ENCODE measurements at regions not wholly inside any gene's neighbourhood (a gene's known extent, or its start where the extent isn't known, plus 50 kb on each side); places are given as distances from the start of the nearest gene placed in this dataset.

DNA sequence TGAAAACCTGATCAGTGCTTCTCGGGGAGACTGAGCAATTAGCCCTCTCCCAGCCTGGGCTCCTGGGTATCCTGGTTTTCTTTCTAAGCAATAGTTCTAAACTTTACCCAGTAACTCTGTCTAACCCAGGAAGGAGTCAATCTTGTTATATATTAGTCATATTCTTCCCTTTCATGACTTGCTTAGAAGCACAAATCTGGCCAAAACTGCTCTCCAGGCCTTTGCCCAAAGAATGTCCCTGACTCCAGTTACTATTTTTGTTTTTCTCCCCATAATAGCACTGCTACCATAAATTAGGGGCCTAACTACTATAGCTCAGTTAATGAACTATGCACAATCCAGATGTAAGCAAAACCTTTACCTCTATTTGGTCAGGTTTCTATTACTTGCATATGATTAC, 355.8 kb upstream of the HTR2A start:
- no peak for DNase-seq (ENCODE audit: low read depth in 2 of 2)

DNA sequence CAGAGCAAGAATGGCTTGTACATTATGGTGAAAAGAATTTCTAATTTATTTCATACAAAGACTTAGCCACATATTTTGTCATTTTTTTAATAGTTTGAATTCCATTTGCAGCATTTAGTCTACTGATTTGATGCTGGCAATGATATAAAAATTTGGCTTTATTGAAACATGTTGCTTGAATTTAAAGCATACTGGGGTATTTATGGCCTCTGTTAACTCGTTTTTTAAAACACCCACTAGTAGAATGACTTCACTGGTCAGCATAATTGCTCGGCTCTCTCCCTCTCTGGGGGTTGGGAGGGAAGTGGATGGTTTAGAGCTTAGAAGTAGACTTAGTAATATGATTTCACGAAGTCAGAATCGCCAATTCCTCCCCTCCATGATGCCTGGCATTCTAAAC, 354.9 kb upstream of the HTR2A start:
- DNase-seq (ENCODE audit: low read depth in 2 of 2) = no peak

DNA sequence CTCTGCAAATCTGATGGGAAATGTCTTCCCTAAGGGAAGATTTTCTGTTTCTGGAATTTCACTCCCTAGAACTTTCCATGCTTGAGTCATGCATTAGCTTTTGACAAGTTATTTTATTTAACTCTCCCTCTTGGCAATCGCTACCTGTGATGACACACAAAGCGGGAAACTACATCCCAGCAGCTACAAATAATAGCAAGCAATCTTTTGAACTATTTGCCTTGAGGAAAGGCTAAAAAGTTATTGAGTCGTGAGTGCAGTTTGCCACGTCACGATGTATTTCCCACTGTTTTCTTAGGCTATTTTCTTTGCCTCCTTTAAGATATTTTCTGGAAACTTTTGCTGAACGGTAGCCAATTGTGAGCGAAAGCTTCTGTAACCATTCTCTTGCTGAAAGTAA, 353.3 kb upstream of the HTR2A start:
- no peak for DNase-seq (ENCODE audit: low read depth in 2 of 2)

DNA sequence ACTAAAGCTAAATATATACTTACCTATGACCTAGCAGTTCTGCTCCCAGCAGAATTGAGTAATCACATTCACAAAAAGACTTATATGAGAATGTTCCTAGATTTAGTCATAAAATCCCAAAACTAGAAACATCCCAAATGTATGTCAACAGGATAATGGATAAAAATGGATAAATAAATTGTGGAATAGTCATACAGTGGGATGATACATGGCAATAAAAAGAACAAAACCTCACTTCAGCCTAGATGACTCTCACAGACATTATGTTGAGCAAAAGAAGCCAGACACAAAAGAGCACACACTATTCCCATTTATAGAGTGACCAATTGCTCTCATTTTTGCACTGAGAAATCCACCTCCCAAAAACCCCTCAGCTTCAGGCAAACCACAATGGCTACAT, 352.4 kb upstream of the HTR2A start:
- no peak for DNase-seq (ENCODE audit: low read depth in 2 of 2)

DNA sequence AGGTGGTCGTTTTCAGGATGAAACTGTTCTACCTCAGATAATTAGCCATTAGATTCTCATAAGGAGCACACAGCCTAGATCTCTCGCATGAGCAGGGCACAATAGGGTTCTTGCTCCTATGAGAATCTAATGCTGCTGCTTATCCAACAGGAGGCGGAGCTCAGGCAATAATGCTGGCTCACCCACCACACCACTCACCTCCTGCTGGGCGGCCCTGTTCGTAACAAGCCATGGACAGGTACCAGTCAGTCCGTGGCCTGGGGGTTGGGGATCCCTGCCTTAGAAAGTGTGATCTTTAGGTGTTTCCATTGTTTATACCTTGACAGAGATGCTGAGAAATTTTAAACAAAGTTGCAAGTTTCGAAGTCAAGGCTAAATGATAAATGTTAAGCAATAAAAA, 344.6 kb upstream of the HTR2A start:
- no peak for DNase-seq (ENCODE audit: low read depth in 2 of 2)

DNA sequence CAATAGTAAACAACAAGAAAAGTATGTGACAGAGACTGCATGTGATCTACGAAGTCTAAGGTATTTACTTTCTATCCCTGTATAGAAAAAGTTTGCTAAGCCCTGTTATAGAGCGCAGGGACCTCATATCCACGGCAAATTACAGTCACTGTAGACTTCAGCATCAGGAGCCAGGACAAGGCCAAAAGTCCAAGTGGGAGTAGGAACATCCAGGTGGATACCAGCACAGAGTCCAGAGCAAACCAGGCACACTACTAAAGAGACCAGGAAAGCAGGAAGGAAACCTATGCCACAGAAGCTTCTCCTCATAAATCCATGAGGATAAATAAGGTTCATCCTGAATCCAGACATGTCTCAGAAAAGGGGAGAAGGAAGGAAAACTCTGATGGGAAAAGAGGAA, 342.2 kb upstream of the HTR2A start:
- no peak for DNase-seq (ENCODE audit: low read depth in 2 of 2)

DNA sequence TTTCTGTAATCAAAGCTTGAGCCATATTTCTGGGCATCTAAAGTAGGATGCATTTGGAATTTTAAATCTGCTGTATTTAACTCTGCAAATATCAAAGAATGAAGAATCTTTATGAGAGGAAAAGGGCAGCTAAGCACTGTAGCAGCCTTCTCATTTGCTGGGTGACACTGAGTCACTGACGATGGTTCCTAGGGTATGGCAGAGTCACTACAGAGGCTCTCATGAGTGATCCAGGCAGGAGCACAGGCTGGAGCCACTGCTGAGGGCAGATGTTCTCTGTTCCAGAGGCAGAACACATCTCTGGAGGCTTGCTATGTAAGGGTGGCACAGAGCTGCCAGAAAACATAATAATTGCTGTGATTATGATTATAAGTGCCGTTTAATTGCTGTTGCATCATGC, 340.7 kb upstream of the HTR2A start:
- DNase-seq (ENCODE audit: low read depth in 2 of 2) = no peak

DNA sequence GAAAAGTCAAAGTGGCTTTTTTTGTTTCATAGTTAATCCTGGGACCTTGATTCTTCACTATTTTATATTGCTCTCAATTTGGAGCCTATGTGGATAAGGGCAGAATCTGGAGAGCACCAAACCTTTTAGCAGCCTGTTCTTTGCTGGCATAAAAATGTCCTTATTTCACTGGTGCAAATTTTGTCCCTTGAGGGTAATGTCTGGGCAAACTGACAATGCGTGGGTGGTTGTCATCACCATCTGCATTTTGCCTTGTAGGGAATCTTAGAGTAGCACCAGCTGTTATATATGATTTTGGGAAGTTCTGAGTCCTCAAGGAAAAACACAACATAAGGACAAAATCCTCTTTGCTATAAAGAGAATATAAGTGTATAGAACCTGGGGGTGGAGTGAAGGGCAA, 336.9 kb upstream of the HTR2A start:
- DNase-seq (ENCODE audit: low read depth in 2 of 2) = no peak

DNA sequence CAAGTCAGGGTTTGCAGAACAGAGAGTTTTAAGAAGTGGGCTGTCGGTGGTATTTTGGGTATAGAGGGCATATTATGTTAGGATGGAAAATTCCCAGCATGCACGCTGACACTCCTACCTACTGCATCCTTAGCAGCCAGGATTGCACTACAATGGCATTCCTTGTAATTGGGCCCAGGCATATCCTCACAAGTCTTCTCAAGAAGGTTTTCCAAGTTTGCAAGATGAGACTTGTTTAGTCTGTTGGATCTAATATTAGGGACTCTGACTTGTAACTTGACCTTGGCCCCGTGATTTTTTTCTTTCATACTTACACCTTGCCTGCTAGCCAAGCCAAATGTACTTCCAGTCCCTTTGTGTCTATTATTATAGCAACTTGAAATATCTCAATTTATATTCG, 335.7 kb upstream of the HTR2A start:
- no peak for DNase-seq (ENCODE audit: low read depth in 2 of 2)

DNA sequence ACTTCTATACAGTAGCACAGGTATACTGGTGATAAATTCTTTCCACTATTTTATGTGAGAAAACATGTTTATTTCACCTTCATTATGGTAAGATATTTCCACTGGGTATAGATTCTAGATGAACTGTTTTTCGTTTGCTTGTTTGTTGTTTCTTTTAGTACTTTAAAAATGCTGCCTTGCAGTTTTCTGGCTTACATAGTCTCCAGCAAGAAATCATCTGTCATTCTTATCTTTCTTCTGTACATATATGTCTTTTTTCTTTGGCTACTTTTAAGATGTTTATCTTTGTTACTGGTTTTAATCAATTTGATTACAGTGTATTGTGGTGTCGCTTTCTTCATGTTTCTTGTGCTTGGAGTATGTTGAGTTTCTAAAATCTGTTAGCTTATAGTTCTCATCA, 333.3 kb upstream of the HTR2A start:
- DNase-seq (ENCODE audit: low read depth in 2 of 2) = no peak

DNA sequence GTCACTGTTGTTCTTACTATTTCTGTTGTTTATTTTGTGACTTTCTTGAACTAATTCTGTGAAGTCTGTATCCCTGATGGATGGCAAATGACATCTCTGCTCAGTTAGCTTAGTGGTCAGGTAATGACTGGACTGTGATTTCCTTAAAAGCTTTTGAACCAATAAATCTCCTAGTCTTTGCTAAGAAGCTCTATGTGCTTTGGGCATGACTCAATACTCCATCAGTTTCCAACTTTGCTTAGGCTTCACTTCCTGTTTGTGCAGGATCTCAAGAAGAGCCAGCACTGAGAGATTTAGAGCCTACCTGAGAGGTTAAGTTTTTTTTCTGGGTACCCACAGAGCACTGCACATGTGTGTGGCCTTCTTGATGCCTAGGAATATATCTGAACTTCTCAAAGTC, 329.7 kb upstream of the HTR2A start:
- DNase-seq (ENCODE audit: low read depth in 2 of 2) = no peak

DNA sequence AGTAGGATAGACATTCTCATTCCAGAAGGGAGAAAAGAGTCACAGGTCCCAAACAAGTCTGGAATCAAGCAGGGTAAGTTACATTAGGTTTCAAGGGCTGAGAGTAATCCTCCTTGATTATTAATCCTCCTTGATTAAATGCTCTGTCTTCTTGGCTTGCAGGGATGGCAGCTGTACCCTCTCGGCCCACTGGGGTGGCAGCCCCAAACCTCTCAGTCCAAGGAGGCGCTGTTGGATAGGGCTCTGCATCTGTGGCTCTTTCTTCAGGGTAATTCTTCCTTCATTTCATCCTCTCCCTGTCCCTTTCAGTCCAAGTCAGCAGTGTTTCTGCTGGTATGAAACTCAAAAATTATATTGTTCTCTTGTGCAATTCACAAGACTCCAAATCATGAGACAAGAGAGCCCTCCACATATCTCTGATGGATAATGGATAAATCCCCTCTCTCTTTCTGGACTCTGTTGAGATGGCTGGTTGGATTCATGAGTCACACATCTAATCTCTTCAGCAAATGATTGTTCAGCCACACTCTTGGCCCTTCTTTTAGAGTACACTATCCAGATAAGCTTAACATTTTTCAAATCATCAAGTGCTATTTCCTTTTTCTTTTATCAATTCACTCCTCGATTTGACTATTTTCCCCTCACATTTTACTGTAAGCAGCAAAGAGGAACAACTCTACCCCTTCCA, 323.7 kb upstream of the HTR2A start:
- DNase-seq (ENCODE audit: low read depth in 2 of 2) = no peak

DNA sequence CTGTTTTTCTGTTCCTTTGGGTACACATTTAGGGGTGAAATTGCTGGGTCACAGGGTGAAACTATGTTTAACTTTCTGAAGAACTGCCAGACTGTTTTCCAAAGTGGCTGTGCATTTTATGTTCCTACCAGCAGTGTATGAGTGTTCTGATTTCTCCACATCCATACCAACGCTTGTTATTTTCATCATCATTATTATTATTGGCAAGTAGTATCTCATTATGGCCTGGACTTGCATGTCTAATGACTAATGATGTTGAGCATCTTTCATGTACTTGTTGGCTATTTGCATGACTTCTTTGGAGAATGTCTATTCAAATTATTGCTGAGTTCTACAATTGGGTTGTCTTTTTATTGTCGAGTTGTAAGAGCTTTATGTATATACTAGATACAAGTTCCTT, 321.8 kb upstream of the HTR2A start:
- no peak for DNase-seq (ENCODE audit: low read depth in 2 of 2)

DNA sequence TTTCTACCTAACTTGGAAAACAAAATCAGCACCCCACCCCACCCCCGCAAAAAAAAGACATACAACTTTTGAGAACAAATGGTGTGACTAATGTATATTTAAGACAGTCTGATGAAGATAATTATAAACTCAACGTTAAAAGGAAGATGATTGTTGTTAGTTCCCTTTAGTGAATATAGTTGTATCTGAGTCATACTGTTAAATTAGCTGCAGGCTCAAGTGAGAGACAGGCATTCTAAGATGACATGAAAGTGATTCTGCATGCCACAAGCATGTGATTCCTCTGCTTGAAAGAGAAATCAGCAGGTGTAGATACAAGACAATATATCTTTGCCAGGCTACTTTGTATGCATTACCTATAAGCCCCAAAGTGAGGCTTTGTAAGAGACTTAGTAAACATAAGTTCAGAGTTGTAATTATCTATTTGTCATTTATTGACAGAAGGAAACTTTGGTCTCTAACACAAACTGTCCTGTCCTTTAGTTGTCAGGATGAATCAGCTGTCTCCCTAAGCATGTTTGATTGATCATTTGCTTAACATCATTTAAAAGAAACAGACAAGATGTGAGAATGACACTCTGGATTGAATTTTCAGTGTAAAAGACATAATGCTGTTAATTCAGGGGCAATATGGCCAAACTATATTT, 319.4 kb upstream of the HTR2A start:
- no peak for DNase-seq (ENCODE audit: low read depth in 2 of 2)

DNA sequence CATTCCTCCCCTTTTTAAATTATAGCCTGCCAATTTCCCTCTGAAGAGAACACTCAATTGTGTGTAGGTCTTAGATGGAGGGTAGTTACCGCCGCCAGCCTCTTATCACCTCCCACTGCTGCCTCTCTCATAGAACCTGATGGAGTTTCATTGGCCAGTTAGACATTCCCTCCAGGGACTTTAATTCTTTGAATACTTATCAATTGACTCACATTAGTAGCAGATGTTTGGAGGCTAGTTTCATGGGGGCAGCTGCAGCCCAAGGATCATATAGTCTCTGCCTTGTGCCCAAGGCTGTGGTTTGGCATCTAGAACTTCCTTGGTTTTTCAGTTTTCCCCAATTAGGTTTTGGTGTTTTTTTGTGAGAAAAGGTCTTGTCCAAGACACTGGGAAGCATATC, 318.9 kb upstream of the HTR2A start:
- no peak for DNase-seq (ENCODE audit: low read depth in 2 of 2)

DNA sequence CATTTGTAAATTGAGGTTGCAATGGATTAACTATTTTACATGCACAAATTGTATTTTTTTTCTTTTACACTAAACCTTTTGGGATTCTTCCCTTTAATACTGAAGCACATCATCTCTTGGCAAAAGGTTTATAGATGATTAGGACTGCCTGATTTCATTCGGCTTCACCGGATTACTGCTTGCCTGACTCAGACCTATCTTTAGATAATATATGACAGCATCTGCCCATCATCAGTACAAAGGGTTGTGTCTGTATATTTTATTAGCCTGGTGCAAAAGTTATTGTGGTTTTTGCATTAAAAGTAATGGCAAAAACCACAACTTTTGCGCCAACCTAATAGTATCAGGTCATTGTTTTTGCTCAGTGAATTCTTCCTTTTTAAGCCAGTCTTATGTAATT, 316.2 kb upstream of the HTR2A start:
- no peak for DNase-seq (ENCODE audit: low read depth in 2 of 2)

DNA sequence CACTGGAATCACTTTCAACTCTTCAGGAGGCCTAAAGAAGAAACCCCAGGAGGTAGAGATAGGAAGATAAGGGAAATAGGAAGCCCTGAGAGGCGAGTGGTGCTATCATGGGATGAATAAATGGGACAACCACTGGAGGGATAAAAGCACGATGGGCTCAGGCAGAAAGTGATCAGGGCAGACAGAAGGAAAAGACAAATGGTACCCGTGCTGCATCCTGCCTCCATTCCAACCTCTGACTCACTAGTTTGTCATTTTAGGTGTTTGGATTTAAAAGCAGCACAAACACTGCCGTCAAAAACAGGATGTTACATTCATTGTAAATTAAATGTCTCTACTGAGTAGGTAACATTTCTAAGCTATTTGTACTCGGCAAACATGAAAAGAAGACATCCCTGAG, 314.3 kb upstream of the HTR2A start:
- DNase-seq (ENCODE audit: low read depth in 2 of 2) = no peak

DNA sequence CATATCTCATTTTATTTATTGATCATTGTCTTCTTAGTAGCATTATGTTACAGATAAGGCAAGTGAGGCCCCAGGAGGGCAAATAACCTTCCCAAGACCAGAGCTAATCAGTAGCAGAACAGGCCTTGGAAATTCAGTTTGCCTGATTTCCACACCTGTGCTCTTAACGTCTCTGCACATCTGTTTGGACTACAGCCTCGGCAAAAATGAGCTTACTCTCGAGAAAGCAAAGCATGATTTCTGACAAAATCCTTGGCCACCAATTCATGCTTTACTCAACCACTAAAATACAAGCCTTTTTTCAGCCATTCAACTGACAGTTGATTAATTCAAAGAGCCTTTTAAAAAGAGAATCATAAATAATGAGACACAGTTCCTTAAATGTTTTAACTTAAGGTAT, 309.3 kb upstream of the HTR2A start:
- no peak for DNase-seq (ENCODE audit: low read depth in 2 of 2)

DNA sequence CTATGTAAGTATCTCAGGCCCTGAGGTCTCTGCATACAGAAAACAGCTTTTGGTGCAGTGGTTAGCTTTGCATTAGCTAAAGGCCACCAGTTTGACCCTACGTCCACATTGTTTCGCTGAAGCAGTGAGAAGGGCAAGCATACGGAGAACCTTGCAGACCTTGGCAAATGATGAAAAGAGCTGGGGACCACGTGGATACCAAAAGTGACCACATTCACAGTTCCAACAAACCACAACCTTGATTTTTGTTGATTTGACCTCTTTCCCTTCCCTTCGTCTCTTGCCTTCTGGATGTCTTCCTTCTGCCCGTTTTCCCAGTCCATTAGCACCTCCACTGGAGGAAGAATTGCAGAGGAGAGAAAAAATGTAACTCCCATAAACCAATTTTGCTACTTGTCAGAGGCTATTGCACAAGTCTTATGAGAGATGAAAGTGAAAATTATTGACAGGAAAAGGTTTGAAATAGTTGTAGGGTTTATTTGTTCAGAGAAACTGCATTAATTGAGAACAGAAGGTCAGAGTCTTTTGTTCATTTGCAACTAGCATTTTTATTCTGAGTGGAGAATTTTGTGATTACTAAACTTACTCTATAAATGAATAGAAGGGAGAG, 293.9 kb upstream of the HTR2A start:
- DNase-seq (ENCODE audit: low read depth in 2 of 2) = no peak

DNA sequence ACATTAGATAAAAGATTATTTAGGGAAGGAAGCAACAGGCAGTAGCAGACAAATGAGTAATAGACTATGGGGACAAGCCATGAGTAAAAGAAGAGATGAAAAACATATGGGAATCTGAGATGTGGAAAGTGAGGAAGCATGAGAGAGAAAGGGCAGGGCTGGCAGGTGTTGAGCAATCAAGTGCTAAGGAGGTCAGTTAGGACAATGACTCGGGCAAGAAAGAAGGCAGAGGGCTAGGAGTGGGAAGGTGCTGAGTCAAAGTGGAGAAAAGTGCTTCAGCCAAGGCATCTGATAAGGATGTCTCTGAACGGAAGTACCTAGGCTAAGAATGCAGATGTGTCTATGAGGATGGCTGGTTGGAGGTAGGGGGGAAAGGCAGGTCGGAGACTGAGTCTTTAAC, 291.9 kb upstream of the HTR2A start:
- no peak for DNase-seq (ENCODE audit: low read depth in 2 of 2)

DNA sequence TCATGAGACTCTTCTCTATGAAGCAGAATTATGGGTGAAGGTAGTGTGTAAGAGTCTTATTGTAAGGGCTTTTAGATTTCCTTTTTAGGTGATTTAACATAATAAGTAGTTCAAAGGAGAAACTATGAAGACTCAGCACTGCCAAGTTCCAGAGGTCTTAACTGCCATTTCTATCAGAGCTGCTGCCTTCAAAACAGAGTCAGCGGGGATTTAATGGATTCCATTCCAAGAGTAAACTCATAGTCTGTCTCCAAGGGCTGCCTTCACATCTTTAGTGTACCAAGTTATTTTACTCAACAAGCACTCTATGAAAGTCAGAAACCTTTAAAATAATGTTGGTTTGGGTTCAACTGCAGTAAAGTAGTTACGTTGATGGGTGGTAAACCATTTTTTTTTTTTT, 289.6 kb upstream of the HTR2A start:
- DNase-seq (ENCODE audit: low read depth in 2 of 2) = no peak

DNA sequence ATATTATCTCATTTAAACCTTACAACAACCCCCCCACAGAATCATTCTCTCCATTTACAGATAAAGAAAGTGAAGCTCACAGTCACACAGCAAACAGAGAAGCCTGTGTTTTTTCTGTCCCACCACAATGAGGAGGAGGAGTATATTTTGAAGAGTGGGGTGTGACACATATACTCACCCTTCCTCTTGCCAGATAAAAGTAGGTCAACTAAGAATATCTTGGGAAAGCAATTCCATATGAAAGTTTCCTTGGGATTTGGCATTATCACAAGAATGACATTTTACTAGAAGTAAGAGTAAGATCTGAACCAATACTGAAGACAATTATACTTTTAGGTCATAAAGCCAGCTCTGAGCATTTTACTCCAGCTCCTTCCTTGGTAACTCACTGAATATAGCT, 287.5 kb upstream of the HTR2A start:
- DNase-seq (ENCODE audit: low read depth in 2 of 2) = no peak

DNA sequence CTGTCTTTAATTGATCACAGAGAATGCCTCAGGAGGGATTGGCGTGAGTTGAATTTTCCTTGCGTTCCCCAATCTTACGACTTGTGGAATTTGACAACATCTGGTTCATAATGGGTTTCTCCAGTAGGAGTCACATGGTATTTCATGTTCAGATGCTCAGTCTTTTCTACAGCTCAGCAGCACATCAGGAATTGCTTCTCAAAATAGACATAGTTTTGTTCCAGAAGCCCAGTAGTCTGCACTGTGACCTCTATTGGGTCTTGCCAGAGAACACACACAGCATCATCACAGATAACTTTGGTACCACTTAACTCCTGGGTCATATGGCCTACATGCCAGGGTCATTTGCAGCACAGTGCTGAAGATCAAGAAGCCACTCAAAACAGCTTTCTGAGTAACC, 282.5 kb upstream of the HTR2A start:
- DNase-seq (ENCODE audit: low read depth in 2 of 2) = no peak
